ENCODE measurements at regions not wholly inside any gene's neighbourhood (a gene's known extent, or its start where the extent isn't known, plus 50 kb on each side); places are given as distances from the start of the nearest gene placed in this dataset.

DNA sequence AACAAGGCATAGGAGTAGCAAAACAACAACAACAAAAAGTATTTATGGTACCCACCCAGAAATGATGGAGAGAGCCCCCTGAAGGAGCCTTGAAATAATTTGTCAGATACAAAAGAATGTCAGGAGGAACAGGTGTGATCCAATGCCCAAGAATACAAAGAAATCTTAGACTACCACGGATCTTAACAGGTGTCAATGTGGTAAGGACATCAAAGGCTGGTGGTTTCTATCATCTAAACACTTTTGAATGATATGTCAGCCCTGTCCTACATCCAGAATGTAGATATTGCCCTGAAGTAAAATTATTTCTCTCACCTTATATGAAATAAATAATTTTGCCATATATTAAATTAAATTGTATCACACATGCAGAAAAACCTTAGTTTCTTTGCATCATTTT lies 386.4 kb upstream of the ANO5 start:
- Mint-ChIP-seq H3K9me3 (peaks cover 14% of the 10 kb centered on the region), H3K27ac (ENCODE audit: low read depth) (no peak overlapping the region), H3K36me3 (ENCODE audit: insufficient read depth) (no peaks in the 10 kb centered on the region), H3K4me3 (no peak overlapping the region), H3K27me3 (no peaks in the 10 kb centered on the region), H3K4me1 (no peaks in the 10 kb centered on the region)
- ATAC-seq (replicated peaks; ENCODE audit: extremely low read depth, poor library complexity, severe bottlenecking) (no peak), DNase-seq (ENCODE audit: low spot score in 2 of 2) (no peak)

DNA sequence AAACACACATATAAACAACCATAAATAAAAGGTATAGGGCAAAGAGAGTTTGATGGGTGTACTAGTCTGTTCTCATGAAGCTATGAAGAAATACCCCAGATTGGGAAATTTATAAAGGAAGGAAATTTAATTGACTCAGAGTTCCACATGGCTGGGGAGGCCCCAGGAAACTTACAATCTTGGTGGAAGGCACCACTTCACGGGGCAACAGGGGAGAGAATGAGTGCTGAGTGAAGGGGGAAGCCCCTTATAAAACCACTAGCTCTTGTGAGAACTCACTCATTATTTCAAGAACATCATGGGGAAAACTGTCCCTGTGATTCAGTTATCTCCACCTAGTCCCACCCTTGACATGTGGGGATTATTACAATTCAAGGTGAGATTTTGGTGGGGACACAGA lies 385.9 kb upstream of the ANO5 start:
- Mint-ChIP-seq H3K27ac (ENCODE audit: low read depth) (no peak overlapping the region), H3K4me1 (no peaks in the 10 kb centered on the region), H3K4me3 (no peak overlapping the region), H3K27me3 (no peaks in the 10 kb centered on the region), H3K36me3 (ENCODE audit: insufficient read depth) (no peaks in the 10 kb centered on the region), H3K9me3 (peaks cover 14% of the 10 kb centered on the region)
- DNase-seq (ENCODE audit: low spot score in 2 of 2) (no peak), ATAC-seq (replicated peaks; ENCODE audit: extremely low read depth, poor library complexity, severe bottlenecking) (no peak)

DNA sequence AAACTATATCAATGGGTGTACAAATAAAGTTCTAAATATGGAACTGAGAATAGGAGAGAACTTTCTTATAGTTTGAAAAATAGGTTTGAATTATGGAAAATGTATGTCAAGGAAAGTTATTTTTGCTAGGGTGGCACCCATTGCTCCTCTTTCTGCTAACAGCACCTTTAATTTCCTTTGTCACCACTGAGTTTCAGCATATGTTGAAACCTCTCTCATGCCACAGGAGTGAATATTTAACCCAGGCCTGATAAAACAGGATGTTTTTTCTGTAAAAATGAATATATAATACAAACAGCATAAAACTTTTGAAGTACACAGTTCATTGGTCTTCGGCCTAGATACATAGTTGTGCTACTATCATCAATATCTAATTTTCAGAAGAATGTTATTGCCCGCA lies 385.5 kb upstream of the ANO5 start:
- Mint-ChIP-seq H3K27me3 (no peaks in the 10 kb centered on the region), H3K4me3 (no peak overlapping the region), H3K27ac (ENCODE audit: low read depth) (no peak overlapping the region), H3K36me3 (ENCODE audit: insufficient read depth) (no peaks in the 10 kb centered on the region), H3K4me1 (no peaks in the 10 kb centered on the region), H3K9me3 (peaks cover 14% of the 10 kb centered on the region)
- DNase-seq (ENCODE audit: low spot score in 2 of 2) (no peak), ATAC-seq (replicated peaks; ENCODE audit: extremely low read depth, poor library complexity, severe bottlenecking) (no peak)

DNA sequence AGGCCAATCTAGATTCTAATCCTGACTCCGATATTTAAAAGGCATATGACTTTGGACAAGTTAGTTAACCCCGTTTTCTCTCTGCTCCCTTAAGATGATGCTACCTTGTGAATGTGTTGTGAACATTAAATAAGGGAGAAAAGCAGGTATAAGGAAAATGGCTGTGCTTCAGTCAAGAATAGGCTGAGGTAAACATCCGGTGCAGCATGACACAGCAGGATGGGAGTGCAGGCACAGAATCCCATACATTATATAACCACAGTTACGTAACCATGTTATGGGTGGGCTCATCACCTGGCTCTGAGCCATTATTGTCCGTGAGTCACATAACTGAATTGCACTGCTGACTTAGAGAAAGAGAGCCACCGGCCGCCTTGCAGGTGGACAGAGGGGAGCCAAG lies 382.2 kb upstream of the ANO5 start:
- ATAC-seq (replicated peaks; ENCODE audit: extremely low read depth, poor library complexity, severe bottlenecking) (no peak), DNase-seq (ENCODE audit: low spot score in 2 of 2) (no peak)
- Mint-ChIP-seq H3K27me3 (no peaks in the 10 kb centered on the region), H3K4me1 (no peaks in the 10 kb centered on the region), H3K36me3 (ENCODE audit: insufficient read depth) (no peaks in the 10 kb centered on the region), H3K4me3 (no peak overlapping the region), H3K27ac (ENCODE audit: low read depth) (no peak overlapping the region), H3K9me3 (peaks cover 12% of the 10 kb centered on the region)

DNA sequence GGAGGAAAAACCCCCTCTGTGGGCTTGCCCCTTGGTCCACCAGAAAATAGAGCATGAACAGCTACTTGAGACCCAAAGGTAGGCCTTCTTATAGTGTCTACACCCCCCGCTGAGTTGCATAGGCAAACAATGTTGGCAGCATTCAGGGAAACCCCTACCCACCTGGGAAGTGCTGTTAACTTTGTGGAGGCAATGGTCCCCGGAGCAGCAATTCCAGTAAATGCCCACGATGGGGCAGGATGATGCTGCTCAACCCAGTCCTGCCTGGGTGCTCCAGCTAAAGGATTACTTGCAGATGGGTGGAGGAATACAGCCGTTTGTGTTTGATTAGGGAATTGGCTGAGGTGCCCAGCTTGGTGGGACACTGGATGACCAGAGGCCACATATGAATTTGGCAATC lies 381.3 kb upstream of the ANO5 start:
- ATAC-seq (replicated peaks; ENCODE audit: extremely low read depth, poor library complexity, severe bottlenecking), result no peak
- H3K27me3 Mint-ChIP-seq, result no peaks in the 10 kb centered on the region

GRCh38 chr11:21814169-21814568 lies 378.7 kb upstream of the ANO5 start:
- H3K4me3 Mint-ChIP-seq, result no peak overlapping the region

More for the DNA sequence above, 381.3 kb upstream of the ANO5 start:
- H3K36me3 Mint-ChIP-seq (ENCODE audit: insufficient read depth), result no peaks in the 10 kb centered on the region
- H3K9me3 Mint-ChIP-seq, result peaks cover 12% of the 10 kb centered on the region
- H3K27ac Mint-ChIP-seq (ENCODE audit: low read depth), result no peak overlapping the region
- no peak for DNase-seq (ENCODE audit: low spot score in 2 of 2)
- no peak overlapping the region for H3K4me3 Mint-ChIP-seq
- no peaks in the 10 kb centered on the region for H3K4me1 Mint-ChIP-seq

DNA sequence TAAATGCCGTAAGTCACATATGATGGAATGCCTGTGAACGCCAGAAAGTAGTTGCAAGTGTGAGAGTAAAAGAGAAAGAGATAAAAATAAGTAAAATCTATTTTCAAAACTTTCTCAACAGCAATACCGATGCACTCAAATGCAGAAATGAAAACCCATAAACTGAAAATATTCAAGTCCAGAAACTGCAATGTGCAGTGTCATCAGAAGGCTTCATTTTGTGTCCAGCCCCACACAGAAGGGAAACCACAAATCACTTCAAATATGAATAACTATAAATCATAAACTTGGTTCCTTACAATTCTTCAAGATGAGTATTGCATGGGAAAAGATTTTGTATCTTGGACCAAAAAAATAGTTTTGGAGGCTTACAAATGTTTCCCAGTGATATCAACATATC lies 375.2 kb upstream of the ANO5 start:
- no peaks in the 10 kb centered on the region for H3K36me3 Mint-ChIP-seq (ENCODE audit: insufficient read depth)
- no peaks in the 10 kb centered on the region for H3K27me3 Mint-ChIP-seq
- H3K4me3 Mint-ChIP-seq, result no peak overlapping the region
- H3K27ac Mint-ChIP-seq (ENCODE audit: low read depth), result no peak overlapping the region
- no peaks in the 10 kb centered on the region for H3K4me1 Mint-ChIP-seq
- no peak for ATAC-seq (replicated peaks; ENCODE audit: extremely low read depth, poor library complexity, severe bottlenecking)
- peaks cover 5% of the 10 kb centered on the region for H3K9me3 Mint-ChIP-seq
- DNase-seq (ENCODE audit: low spot score in 2 of 2), result no peak

More at GRCh38 chr11:21814169-21814568, 378.7 kb upstream of the ANO5 start:
- no peaks in the 10 kb centered on the region for H3K4me1 Mint-ChIP-seq
- H3K36me3 Mint-ChIP-seq (ENCODE audit: insufficient read depth), result no peaks in the 10 kb centered on the region
- DNase-seq (ENCODE audit: low spot score in 2 of 2) (no peak), ATAC-seq (replicated peaks; ENCODE audit: extremely low read depth, poor library complexity, severe bottlenecking) (no peak)
- H3K27ac Mint-ChIP-seq (ENCODE audit: low read depth), result no peak overlapping the region
- no peaks in the 10 kb centered on the region for H3K27me3 Mint-ChIP-seq
- H3K9me3 Mint-ChIP-seq, result peaks cover 12% of the 10 kb centered on the region

- DNase-seq (ENCODE audit: low spot score in 2 of 2) (no peak), ATAC-seq (replicated peaks; ENCODE audit: extremely low read depth, poor library complexity, severe bottlenecking) (no peak)
- Mint-ChIP-seq H3K27me3 (no peaks in the 10 kb centered on the region), H3K4me3 (no peak overlapping the region), H3K4me1 (no peaks in the 10 kb centered on the region), H3K27ac (ENCODE audit: low read depth) (no peak overlapping the region), H3K9me3 (peaks cover 6% of the 10 kb centered on the region), H3K36me3 (ENCODE audit: insufficient read depth) (no peaks in the 10 kb centered on the region)
Observed at GRCh38 chr11:21820176-21820575, 372.7 kb upstream of the ANO5 start.

DNA sequence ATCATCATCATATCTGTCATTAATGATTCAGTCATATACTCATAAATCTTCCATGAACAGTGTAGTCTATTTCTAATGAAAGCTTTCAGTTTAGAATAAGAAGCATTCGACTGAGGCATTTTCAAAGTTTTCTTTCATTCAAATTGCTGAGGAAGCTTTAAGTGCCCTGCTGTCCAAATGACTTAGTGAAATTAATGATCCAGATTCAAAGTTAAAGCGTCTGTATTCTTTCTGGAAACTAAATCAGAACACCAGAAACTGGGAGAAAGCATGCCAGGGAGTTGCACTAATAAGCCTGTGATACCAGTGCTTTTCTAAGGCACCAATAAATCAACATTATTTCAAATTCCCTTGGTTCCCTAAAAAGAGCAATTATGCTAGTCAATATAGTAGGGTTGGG lies 367.8 kb upstream of the ANO5 start:
- Mint-ChIP-seq H3K4me3 (no peak overlapping the region), H3K27ac (ENCODE audit: low read depth) (no peak overlapping the region), H3K36me3 (ENCODE audit: insufficient read depth) (no peaks in the 10 kb centered on the region), H3K9me3 (peaks cover 6% of the 10 kb centered on the region), H3K27me3 (no peaks in the 10 kb centered on the region), H3K4me1 (no peaks in the 10 kb centered on the region)
- DNase-seq (ENCODE audit: low spot score in 2 of 2) (no peak), ATAC-seq (replicated peaks; ENCODE audit: extremely low read depth, poor library complexity, severe bottlenecking) (no peak)

DNA sequence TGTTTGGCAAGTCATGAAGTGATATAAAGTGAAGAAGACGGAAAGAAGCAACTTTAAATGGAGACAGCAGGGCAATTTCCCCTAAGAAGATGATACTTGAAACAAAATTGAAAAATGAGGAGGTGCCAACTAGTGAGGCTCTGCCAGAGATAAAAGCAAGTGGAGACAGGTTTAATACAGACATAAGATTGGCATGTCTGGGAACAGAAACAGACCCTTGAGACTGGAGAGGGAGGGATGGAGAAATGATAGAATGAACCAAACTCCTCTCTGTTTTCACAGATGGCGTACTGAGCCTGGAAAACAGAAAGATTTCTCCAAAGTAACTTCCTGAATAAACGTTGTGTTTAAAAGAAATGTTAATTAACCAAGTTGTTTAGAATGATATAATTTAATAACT lies 354.5 kb upstream of the ANO5 start:
- no peak overlapping the region for H3K27ac Mint-ChIP-seq (ENCODE audit: low read depth)
- H3K27me3 Mint-ChIP-seq, result no peaks in the 10 kb centered on the region
- ATAC-seq (replicated peaks; ENCODE audit: extremely low read depth, poor library complexity, severe bottlenecking), result no peak
- H3K9me3 Mint-ChIP-seq, result peaks cover 18% of the 10 kb centered on the region
- H3K36me3 Mint-ChIP-seq (ENCODE audit: insufficient read depth), result no peaks in the 10 kb centered on the region
- no peaks in the 10 kb centered on the region for H3K4me1 Mint-ChIP-seq
- DNase-seq (ENCODE audit: low spot score in 2 of 2), result no peak
- no peak overlapping the region for H3K4me3 Mint-ChIP-seq

GRCh38 chr11:21839796-21840195 lies 353.1 kb upstream of the ANO5 start:
- Mint-ChIP-seq H3K27ac (ENCODE audit: low read depth) (no peak overlapping the region), H3K4me3 (no peak overlapping the region), H3K9me3 (peaks cover 19% of the 10 kb centered on the region), H3K36me3 (ENCODE audit: insufficient read depth) (no peaks in the 10 kb centered on the region), H3K4me1 (no peaks in the 10 kb centered on the region), H3K27me3 (no peaks in the 10 kb centered on the region)
- DNase-seq (ENCODE audit: low spot score in 2 of 2), result no peak
- no peak for ATAC-seq (replicated peaks; ENCODE audit: extremely low read depth, poor library complexity, severe bottlenecking)

GRCh38 chr11:21861314-21861713 lies 331.6 kb upstream of the ANO5 start:
- Mint-ChIP-seq H3K9me3 (peaks cover 12% of the 10 kb centered on the region), H3K4me3 (no peak overlapping the region), H3K36me3 (ENCODE audit: insufficient read depth) (no peaks in the 10 kb centered on the region), H3K27ac (ENCODE audit: low read depth) (no peak overlapping the region), H3K4me1 (no peaks in the 10 kb centered on the region), H3K27me3 (no peaks in the 10 kb centered on the region)
- DNase-seq (ENCODE audit: low spot score in 2 of 2) (no peak), ATAC-seq (replicated peaks; ENCODE audit: extremely low read depth, poor library complexity, severe bottlenecking) (no peak)

DNA sequence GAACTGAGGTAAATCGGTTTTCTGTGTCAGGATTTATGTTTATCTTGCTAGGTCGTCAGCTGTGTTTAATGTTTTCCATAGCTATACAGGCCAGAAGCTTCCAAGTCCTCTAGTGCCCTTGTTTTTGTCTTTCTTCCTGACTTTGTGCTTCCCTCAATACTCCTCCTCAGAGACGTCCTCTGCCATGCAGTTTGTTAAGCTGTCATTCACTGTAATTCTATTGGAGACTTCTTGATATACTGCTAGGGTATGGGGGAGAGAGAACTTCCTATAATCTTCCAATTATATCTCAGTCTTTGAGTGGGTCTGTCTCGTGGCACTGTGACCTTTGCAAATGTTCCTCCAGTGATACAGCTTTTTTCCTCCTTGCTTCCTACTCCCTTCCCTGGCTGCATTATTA lies 327.3 kb upstream of the ANO5 start:
- Mint-ChIP-seq H3K27me3 (no peaks in the 10 kb centered on the region), H3K27ac (ENCODE audit: low read depth) (no peak overlapping the region), H3K9me3 (peaks cover 6% of the 10 kb centered on the region), H3K4me3 (no peak overlapping the region), H3K36me3 (ENCODE audit: insufficient read depth) (no peaks in the 10 kb centered on the region), H3K4me1 (no peaks in the 10 kb centered on the region)
- DNase-seq (ENCODE audit: low spot score in 2 of 2) (no peak), ATAC-seq (replicated peaks; ENCODE audit: extremely low read depth, poor library complexity, severe bottlenecking) (no peak)

DNA sequence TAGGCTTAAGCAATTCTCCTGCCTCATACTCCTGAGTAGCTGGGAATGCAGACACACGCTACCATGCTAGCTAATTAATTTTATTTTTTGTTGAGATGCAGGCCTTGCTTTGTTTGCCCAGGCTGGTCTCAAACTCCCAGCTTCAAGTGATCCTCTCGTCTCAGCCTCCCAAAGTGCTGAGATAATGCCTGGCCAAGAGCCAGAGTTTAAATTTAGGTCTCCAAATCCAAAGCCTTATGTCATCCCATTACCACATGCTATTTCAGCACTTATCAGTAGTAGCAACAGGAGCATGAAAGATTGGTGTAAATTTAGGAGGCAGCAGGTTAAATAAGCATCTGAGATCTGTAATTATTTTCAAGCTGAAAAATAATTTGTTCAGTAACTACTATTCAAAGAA lies 326.1 kb upstream of the ANO5 start:
- Mint-ChIP-seq H3K36me3 (ENCODE audit: insufficient read depth) (no peaks in the 10 kb centered on the region), H3K4me3 (no peak overlapping the region), H3K27me3 (no peaks in the 10 kb centered on the region), H3K27ac (ENCODE audit: low read depth) (no peak overlapping the region), H3K4me1 (no peaks in the 10 kb centered on the region), H3K9me3 (peaks cover 6% of the 10 kb centered on the region)
- no peak for DNase-seq (ENCODE audit: low spot score in 2 of 2)
- ATAC-seq (replicated peaks; ENCODE audit: extremely low read depth, poor library complexity, severe bottlenecking), result no peak

Measured in central memory CD8-positive, alpha-beta T cell (primary cell).